ENCODE measurements at regions not wholly inside any gene's neighbourhood (a gene's known extent, or its start where the extent isn't known, plus 50 kb on each side); places are given as distances from the start of the nearest gene placed in this dataset.

DNA sequence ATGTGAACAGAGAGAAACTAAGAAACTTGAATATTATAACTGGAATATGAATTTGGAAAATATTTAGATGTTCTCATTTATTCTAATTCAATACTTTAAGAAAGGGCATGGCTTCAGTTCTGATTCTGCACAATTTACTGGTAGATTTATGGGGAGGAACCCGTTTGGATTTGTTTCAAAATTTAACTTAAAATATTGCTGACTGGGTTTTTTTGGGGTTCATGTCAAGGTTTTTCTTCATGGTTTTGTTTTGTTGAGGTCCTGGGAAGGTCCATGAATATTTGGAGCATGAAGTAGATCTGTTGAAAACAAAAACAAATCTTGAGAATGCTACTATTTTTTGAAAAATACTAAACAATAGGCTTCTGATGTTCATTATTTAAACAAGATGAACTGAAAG is 214.7 kb downstream of the PIK3R1 start:
- no peaks in the 10 kb centered on the region for H3K4me1 ChIP-seq (ENCODE audit: insufficient read depth, low read length, severe bottlenecking)
- no peak overlapping the region for H3K4me2 ChIP-seq (ENCODE audit: low read length)
- no peaks in the 10 kb centered on the region for H3K27me3 ChIP-seq (ENCODE audit: insufficient read depth, low read length)
- no peak overlapping the region for H2AFZ ChIP-seq (ENCODE audit: low read length)
- H4K20me1 ChIP-seq (ENCODE audit: insufficient read depth, low read length): no peaks in the 10 kb centered on the region
- H3K9me2 ChIP-seq (ENCODE audit: low read depth, low read length): no peaks in the 10 kb centered on the region
- no peak overlapping the region for H3K4me3 ChIP-seq (ENCODE audit: low read depth, low read length, poor library complexity, severe bottlenecking)
- H3K9me3 ChIP-seq (ENCODE audit: low read length): no peaks in the 10 kb centered on the region
- H3K36me3 ChIP-seq (ENCODE audit: insufficient read depth, low read length): no peaks in the 10 kb centered on the region
- no peaks in the 10 kb centered on the region for H3F3A ChIP-seq (ENCODE audit: insufficient read depth, low read length)
- TF ChIP-seq EZH2 (IDR thresholded peaks at IDR 0.05; ENCODE audit: borderline replicate concordance, low read length): no peak
- TF ChIP-seq, protein P1, sequence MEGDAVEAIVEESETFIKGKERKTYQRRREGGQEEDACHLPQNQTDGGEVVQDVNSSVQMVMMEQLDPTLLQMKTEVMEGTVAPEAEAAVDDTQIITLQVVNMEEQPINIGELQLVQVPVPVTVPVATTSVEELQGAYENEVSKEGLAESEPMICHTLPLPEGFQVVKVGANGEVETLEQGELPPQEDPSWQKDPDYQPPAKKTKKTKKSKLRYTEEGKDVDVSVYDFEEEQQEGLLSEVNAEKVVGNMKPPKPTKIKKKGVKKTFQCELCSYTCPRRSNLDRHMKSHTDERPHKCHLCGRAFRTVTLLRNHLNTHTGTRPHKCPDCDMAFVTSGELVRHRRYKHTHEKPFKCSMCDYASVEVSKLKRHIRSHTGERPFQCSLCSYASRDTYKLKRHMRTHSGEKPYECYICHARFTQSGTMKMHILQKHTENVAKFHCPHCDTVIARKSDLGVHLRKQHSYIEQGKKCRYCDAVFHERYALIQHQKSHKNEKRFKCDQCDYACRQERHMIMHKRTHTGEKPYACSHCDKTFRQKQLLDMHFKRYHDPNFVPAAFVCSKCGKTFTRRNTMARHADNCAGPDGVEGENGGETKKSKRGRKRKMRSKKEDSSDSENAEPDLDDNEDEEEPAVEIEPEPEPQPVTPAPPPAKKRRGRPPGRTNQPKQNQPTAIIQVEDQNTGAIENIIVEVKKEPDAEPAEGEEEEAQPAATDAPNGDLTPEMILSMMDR (IDR thresholded peaks at IDR 0.05; ENCODE audit: low read length): no peak
- no peak overlapping the region for H3K27ac ChIP-seq (ENCODE audit: low read depth, low read length, poor library complexity, severe bottlenecking)
- H3K9ac ChIP-seq (ENCODE audit: low read length): no peak overlapping the region
- no peaks in the 10 kb centered on the region for H3K79me2 ChIP-seq (ENCODE audit: insufficient read depth, low read length)

DNA sequence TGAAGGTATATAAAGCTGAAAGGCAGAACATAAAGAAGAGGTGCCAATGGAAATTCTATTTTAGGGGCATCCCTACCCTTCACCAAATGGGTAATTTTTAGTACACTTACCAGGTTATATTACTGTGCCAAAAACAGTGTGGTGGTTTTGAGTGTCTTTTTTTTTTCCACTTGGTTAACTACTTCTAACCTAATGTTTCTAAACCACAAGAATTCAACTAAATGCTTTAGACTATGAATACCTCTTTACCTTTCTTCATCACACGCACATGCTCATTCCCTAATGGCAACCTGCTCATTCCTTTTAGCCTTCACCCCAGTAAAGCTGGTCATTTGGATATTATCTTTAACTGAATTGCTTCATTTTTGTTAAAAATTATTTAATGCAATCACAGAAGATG is 215.6 kb downstream of the PIK3R1 start:
- Histone ChIP-seq H3K9me3 (ENCODE audit: low read length) (no peaks in the 10 kb centered on the region), H3K4me2 (ENCODE audit: low read length) (no peak overlapping the region), H2AFZ (ENCODE audit: low read length) (no peak overlapping the region), H4K20me1 (ENCODE audit: insufficient read depth, low read length) (no peaks in the 10 kb centered on the region), H3K4me3 (ENCODE audit: low read depth, low read length, poor library complexity, severe bottlenecking) (no peak overlapping the region), H3K27me3 (ENCODE audit: insufficient read depth, low read length) (no peaks in the 10 kb centered on the region), H3K36me3 (ENCODE audit: insufficient read depth, low read length) (no peaks in the 10 kb centered on the region), H3K4me1 (ENCODE audit: insufficient read depth, low read length, severe bottlenecking) (no peaks in the 10 kb centered on the region), H3K9ac (ENCODE audit: low read length) (no peak overlapping the region), H3K79me2 (ENCODE audit: insufficient read depth, low read length) (no peaks in the 10 kb centered on the region), H3K9me2 (ENCODE audit: low read depth, low read length) (no peaks in the 10 kb centered on the region), H3K27ac (ENCODE audit: low read depth, low read length, poor library complexity, severe bottlenecking) (no peak overlapping the region), H3F3A (ENCODE audit: insufficient read depth, low read length) (no peaks in the 10 kb centered on the region)
- TF ChIP-seq, protein P1 (IDR thresholded peaks at IDR 0.05; ENCODE audit: low read length): no peak
- no peak for TF ChIP-seq EZH2 (IDR thresholded peaks at IDR 0.05; ENCODE audit: borderline replicate concordance, low read length)

DNA sequence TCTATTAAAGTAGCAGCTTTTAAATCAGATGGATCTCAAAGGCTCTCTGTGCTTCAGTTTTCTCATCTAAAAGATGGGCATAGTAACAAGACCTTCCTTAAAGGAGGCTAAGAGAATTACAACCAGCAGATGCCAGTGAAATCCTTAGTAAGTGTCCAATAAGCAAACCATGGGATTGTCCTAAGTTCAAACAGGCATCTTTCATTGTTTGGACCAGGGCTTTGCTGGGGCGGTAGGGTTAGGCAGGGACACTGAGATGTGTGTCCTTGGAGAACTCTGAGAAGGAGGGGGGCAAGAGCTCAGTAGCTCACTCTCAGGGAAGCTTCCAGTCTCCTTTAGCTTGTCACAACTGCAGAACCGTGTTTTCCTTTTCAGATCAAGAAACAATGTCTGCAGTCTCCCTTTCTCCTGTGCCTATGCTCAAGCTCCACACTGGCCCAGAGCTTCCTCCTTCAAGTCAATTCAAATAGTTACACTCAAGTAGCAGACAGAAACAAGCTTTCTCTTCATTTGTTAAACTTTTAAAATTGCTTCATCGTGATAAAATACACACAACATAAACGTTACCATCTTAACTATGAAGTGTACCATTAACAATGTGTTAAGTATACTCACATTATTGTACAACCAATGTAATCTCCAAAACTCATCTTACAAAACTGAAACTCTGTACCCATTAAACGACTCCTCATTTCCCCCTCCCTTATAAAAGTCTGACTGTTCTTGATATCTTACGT is 216.2 kb downstream of the PIK3R1 start:
- no peak overlapping the region for H3K27ac ChIP-seq (ENCODE audit: low read depth, low read length, poor library complexity, severe bottlenecking)
- no peak for TF ChIP-seq EZH2 (IDR thresholded peaks at IDR 0.05; ENCODE audit: borderline replicate concordance, low read length)
- TF ChIP-seq, protein P1 (IDR thresholded peaks at IDR 0.05; ENCODE audit: low read length): no peak

More for the DNA sequence above, 216.2 kb downstream of the PIK3R1 start:
- H3K79me2 ChIP-seq (ENCODE audit: insufficient read depth, low read length): no peaks in the 10 kb centered on the region
- no peak overlapping the region for H2AFZ ChIP-seq (ENCODE audit: low read length)
- no peaks in the 10 kb centered on the region for H3K27me3 ChIP-seq (ENCODE audit: insufficient read depth, low read length)
- H3K9me3 ChIP-seq (ENCODE audit: low read length): no peaks in the 10 kb centered on the region
- no peak overlapping the region for H3K4me3 ChIP-seq (ENCODE audit: low read depth, low read length, poor library complexity, severe bottlenecking)
- H3K4me1 ChIP-seq (ENCODE audit: insufficient read depth, low read length, severe bottlenecking): no peaks in the 10 kb centered on the region
- no peak overlapping the region for H3K4me2 ChIP-seq (ENCODE audit: low read length)
- H4K20me1 ChIP-seq (ENCODE audit: insufficient read depth, low read length): no peaks in the 10 kb centered on the region
- no peak overlapping the region for H3K9ac ChIP-seq (ENCODE audit: low read length)
- no peaks in the 10 kb centered on the region for H3F3A ChIP-seq (ENCODE audit: insufficient read depth, low read length)
- no peaks in the 10 kb centered on the region for H3K36me3 ChIP-seq (ENCODE audit: insufficient read depth, low read length)
- no peaks in the 10 kb centered on the region for H3K9me2 ChIP-seq (ENCODE audit: low read depth, low read length)
